ENCODE measurements at regions not wholly inside any gene's neighbourhood (a gene's known extent, or its start where the extent isn't known, plus 50 kb on each side); places are given as distances from the start of the nearest gene placed in this dataset.

GRCh38 chr2:190780594-190780993 is 100.0 kb upstream of the GLS start:
- TF ChIP-seq CTCF (IDR thresholded peaks at IDR 0.05) (no peak), POLR2A (IDR thresholded peaks at IDR 0.05) (no peak)

Measured in body of pancreas (tissue), 4 donors.